Uterus (tissue), 2 donors: ENCODE measurements at regions not wholly inside any gene's neighbourhood (a gene's known extent, or its start where the extent isn't known, plus 50 kb on each side); places are given as distances from the start of the nearest gene placed in this dataset.

ENCODE experiments used
- POLR2A ChIP-seq, 2 donors: fragments of 450-650 bp; IDR thresholded peaks; one replicate each; pipeline ENCODE4 v1.6.1; 2016; ENCODE audit warnings: antibody characterized with exemption in 2 of 2, mild to moderate bottlenecking in 1 of 2, moderate library complexity in 1 of 2
- TF ChIP-seq, protein P1 (sequence below), 4 experiments: fragments of 200-600 bp in 2 of 4; fragments of 450-650 bp in 2 of 4; sonication (generic) in 2 of 4; IDR thresholded peaks; one replicate each; pipeline ENCODE4 v1.5.1; 2016 to 2019; ENCODE audit warnings: antibody characterized with exemption in 4 of 4, mild to moderate bottlenecking in 2 of 4, moderate library complexity in 1 of 4

DNA sequence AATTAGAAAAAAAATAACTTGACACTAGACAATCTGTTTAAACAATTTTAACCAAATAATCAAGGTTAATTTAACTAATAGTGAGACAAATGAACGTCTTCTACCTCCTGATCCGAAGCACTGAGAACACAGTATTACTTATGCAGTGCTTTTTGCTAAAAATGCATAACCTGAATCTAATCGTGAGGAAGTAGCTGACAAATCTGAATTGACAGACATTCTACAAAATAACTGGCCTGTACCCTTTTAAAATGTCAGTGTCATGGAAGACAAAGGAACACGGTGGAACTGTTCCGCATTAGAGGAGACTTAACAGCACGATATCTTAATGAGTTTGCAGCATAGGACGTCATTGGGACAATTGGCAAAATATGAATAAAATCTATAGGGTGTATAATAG lies 631.2 kb upstream of the ZFP42 start:
- TF ChIP-seq, protein P1, sequence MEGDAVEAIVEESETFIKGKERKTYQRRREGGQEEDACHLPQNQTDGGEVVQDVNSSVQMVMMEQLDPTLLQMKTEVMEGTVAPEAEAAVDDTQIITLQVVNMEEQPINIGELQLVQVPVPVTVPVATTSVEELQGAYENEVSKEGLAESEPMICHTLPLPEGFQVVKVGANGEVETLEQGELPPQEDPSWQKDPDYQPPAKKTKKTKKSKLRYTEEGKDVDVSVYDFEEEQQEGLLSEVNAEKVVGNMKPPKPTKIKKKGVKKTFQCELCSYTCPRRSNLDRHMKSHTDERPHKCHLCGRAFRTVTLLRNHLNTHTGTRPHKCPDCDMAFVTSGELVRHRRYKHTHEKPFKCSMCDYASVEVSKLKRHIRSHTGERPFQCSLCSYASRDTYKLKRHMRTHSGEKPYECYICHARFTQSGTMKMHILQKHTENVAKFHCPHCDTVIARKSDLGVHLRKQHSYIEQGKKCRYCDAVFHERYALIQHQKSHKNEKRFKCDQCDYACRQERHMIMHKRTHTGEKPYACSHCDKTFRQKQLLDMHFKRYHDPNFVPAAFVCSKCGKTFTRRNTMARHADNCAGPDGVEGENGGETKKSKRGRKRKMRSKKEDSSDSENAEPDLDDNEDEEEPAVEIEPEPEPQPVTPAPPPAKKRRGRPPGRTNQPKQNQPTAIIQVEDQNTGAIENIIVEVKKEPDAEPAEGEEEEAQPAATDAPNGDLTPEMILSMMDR (IDR thresholded peaks at IDR 0.05) = no peak
- no peak for TF ChIP-seq POLR2A (IDR thresholded peaks at IDR 0.05)
